Stimulated activated naive CD8-positive, alpha-beta T cell treated with anti-CD3 and anti-CD28 coated beads, Interleukin-15, amount 100 ng/mL, for 72 hours (primary cell): ENCODE measurements at regions not wholly inside any gene's neighbourhood (a gene's known extent, or its start where the extent isn't known, plus 50 kb on each side); places are given as distances from the start of the nearest gene placed in this dataset.

ENCODE experiments used
- ATAC-seq: fragments of 150-1000 bp; cut with Tn5 transposase; 2 replicates; pipeline ENCODE4 v1.10.0; 2021; ENCODE audit warnings: mild to moderate bottlenecking, moderate library complexity
- DNase-seq, 2 donors: peaks; one replicate each; pipeline ENCODE4 v3.0.0; 2021 to 2022
- H3K27ac Mint-ChIP-seq, 2 donors: one replicate each; pipeline ENCODE4 v1.8.0; 2022; ENCODE audit warnings: mild to moderate bottlenecking in 2 of 2, mixed read lengths in 2 of 2, moderate library complexity in 2 of 2
- H3K27me3 Mint-ChIP-seq: one replicate; pipeline ENCODE4 v1.8.0; 2022; ENCODE audit warnings: mixed read lengths
- H3K4me1 Mint-ChIP-seq: one replicate; pipeline ENCODE4 v1.8.0; 2022; ENCODE audit warnings: mild to moderate bottlenecking, mixed read lengths
- H3K4me3 Mint-ChIP-seq, 2 donors: one replicate each; pipeline ENCODE4 v1.8.0; 2022; ENCODE audit warnings: mild to moderate bottlenecking in 2 of 2, mixed read lengths in 2 of 2, moderate library complexity in 1 of 2
- H3K9me3 Mint-ChIP-seq, 2 donors: one replicate each; pipeline ENCODE4 v1.8.0; 2022; ENCODE audit warnings: mixed read lengths in 2 of 2

GRCh38 chr3:162777118-162777517 is 1280.5 kb downstream of the OTOL1 start:
- no peaks in the 10 kb centered on the region for H3K4me1 Mint-ChIP-seq
- DNase-seq (no peak), ATAC-seq (no peak)
- H3K27ac Mint-ChIP-seq: no peak overlapping the region
- no peaks in the 10 kb centered on the region for H3K27me3 Mint-ChIP-seq
- H3K9me3 Mint-ChIP-seq: no peaks in the 10 kb centered on the region
- H3K4me3 Mint-ChIP-seq: no peak overlapping the region

- DNase-seq: no peak
- Mint-ChIP-seq H3K27me3 (no peaks in the 10 kb centered on the region), H3K4me1 (no peaks in the 10 kb centered on the region), H3K27ac (no peak overlapping the region), H3K4me3 (no peak overlapping the region), H3K9me3 (peaks cover 4 to 7% of the 10 kb centered on the region in 2 donors)
- no peak for ATAC-seq
These were observed 1283.7 kb downstream of the OTOL1 start for GRCh38 chr3:162780313-162780712.

GRCh38 chr3:162799910-162800309 is 1303.3 kb downstream of the OTOL1 start:
- H3K4me1 Mint-ChIP-seq: no peaks in the 10 kb centered on the region
- H3K27me3 Mint-ChIP-seq: no peaks in the 10 kb centered on the region
- H3K27ac Mint-ChIP-seq: no peak overlapping the region
- ATAC-seq (no peak), DNase-seq (no peak)
- no peaks in the 10 kb centered on the region for H3K9me3 Mint-ChIP-seq
- H3K4me3 Mint-ChIP-seq: no peak overlapping the region

- no peaks in the 10 kb centered on the region for H3K27me3 Mint-ChIP-seq
- no peaks in the 10 kb centered on the region for H3K9me3 Mint-ChIP-seq
- no peak for ATAC-seq
- H3K4me3 Mint-ChIP-seq: no peak overlapping the region
- H3K4me1 Mint-ChIP-seq: no peaks in the 10 kb centered on the region
- H3K27ac Mint-ChIP-seq: no peak overlapping the region
- DNase-seq: no peak
These were observed 1305.8 kb downstream of the OTOL1 start for GRCh38 chr3:162802228-162802965.

- ATAC-seq (no peak), DNase-seq (no peak)
- H3K4me3 Mint-ChIP-seq: no peak overlapping the region
- H3K4me1 Mint-ChIP-seq: no peaks in the 10 kb centered on the region
- no peaks in the 10 kb centered on the region for H3K9me3 Mint-ChIP-seq
- H3K27ac Mint-ChIP-seq: no peak overlapping the region
- no peaks in the 10 kb centered on the region for H3K27me3 Mint-ChIP-seq
These were observed 1314.2 kb downstream of the OTOL1 start for GRCh38 chr3:162810776-162811175.

- DNase-seq (no peak), ATAC-seq (no peak)
- H3K4me3 Mint-ChIP-seq: no peak overlapping the region
- no peaks in the 10 kb centered on the region for H3K9me3 Mint-ChIP-seq
- H3K27ac Mint-ChIP-seq: no peak overlapping the region
- H3K4me1 Mint-ChIP-seq: no peaks in the 10 kb centered on the region
- no peaks in the 10 kb centered on the region for H3K27me3 Mint-ChIP-seq
These were observed 1346.1 kb downstream of the OTOL1 start for GRCh38 chr3:162842549-162843216.

GRCh38 chr3:162845918-162846317 is 1349.3 kb downstream of the OTOL1 start:
- Mint-ChIP-seq H3K9me3 (no peaks in the 10 kb centered on the region), H3K4me1 (no peaks in the 10 kb centered on the region), H3K27ac (no peak overlapping the region), H3K27me3 (no peaks in the 10 kb centered on the region), H3K4me3 (no peak overlapping the region)
- DNase-seq (no peak), ATAC-seq (no peak)

- Mint-ChIP-seq H3K9me3 (no peaks in the 10 kb centered on the region), H3K27me3 (no peaks in the 10 kb centered on the region), H3K4me3 (no peak overlapping the region), H3K27ac (no peak overlapping the region), H3K4me1 (no peaks in the 10 kb centered on the region)
- DNase-seq (no peak), ATAC-seq (no peak)
These were observed 1350.9 kb downstream of the OTOL1 start for GRCh38 chr3:162847511-162847910.

- no peaks in the 10 kb centered on the region for H3K4me1 Mint-ChIP-seq
- DNase-seq (no peak), ATAC-seq (no peak)
- no peak overlapping the region for H3K4me3 Mint-ChIP-seq
- no peaks in the 10 kb centered on the region for H3K9me3 Mint-ChIP-seq
- no peak overlapping the region for H3K27ac Mint-ChIP-seq
- H3K27me3 Mint-ChIP-seq: no peaks in the 10 kb centered on the region
These were observed 1367.0 kb downstream of the OTOL1 start for GRCh38 chr3:162863579-162863978.

- H3K27ac Mint-ChIP-seq: no peak overlapping the region
- no peaks in the 10 kb centered on the region for H3K9me3 Mint-ChIP-seq
- DNase-seq: no peak
- no peak for ATAC-seq
- H3K4me3 Mint-ChIP-seq: no peak overlapping the region
- H3K27me3 Mint-ChIP-seq: no peaks in the 10 kb centered on the region
- H3K4me1 Mint-ChIP-seq: no peaks in the 10 kb centered on the region
These were observed 1368.9 kb downstream of the OTOL1 start for GRCh38 chr3:162865466-162865865.

- Mint-ChIP-seq H3K4me3 (no peak overlapping the region), H3K4me1 (no peaks in the 10 kb centered on the region), H3K9me3 (no peaks in the 10 kb centered on the region), H3K27me3 (no peaks in the 10 kb centered on the region), H3K27ac (no peak overlapping the region)
- ATAC-seq: no peak
- DNase-seq: no peak
These were observed 1382.5 kb downstream of the OTOL1 start for GRCh38 chr3:162879021-162879562.

- Mint-ChIP-seq H3K9me3 (no peaks in the 10 kb centered on the region), H3K4me3 (no peak overlapping the region), H3K27me3 (no peaks in the 10 kb centered on the region), H3K27ac (no peak overlapping the region), H3K4me1 (no peaks in the 10 kb centered on the region)
- ATAC-seq (no peak), DNase-seq (no peak)
These were observed 1387.8 kb downstream of the OTOL1 start for GRCh38 chr3:162884373-162884772.

- Mint-ChIP-seq H3K27me3 (no peaks in the 10 kb centered on the region), H3K9me3 (no peaks in the 10 kb centered on the region), H3K4me1 (no peaks in the 10 kb centered on the region), H3K27ac (no peak overlapping the region), H3K4me3 (no peak overlapping the region)
- ATAC-seq (no peak), DNase-seq (no peak)
These were observed 1396.5 kb downstream of the OTOL1 start for GRCh38 chr3:162892921-162893793.

GRCh38 chr3:162897291-162897690 is 1400.7 kb downstream of the OTOL1 start:
- H3K27me3 Mint-ChIP-seq: no peaks in the 10 kb centered on the region
- H3K4me1 Mint-ChIP-seq: no peaks in the 10 kb centered on the region
- DNase-seq: no peak
- no peak for ATAC-seq
- no peak overlapping the region for H3K4me3 Mint-ChIP-seq
- no peaks in the 10 kb centered on the region for H3K9me3 Mint-ChIP-seq
- H3K27ac Mint-ChIP-seq: no peak overlapping the region

- Mint-ChIP-seq H3K4me3 (no peak overlapping the region), H3K4me1 (no peaks in the 10 kb centered on the region), H3K9me3 (peaks cover 12 to 15% of the 10 kb centered on the region in 2 donors), H3K27me3 (no peaks in the 10 kb centered on the region), H3K27ac (no peak overlapping the region)
- DNase-seq (no peak), ATAC-seq (no peak)
These were observed 1435.9 kb downstream of the OTOL1 start for GRCh38 chr3:162932503-162932902.

GRCh38 chr3:162933656-162934055 is 1437.0 kb downstream of the OTOL1 start:
- H3K27ac Mint-ChIP-seq: no peak overlapping the region
- no peak for DNase-seq
- no peak overlapping the region for H3K4me3 Mint-ChIP-seq
- H3K4me1 Mint-ChIP-seq: no peaks in the 10 kb centered on the region
- no peak for ATAC-seq
- no peaks in the 10 kb centered on the region for H3K27me3 Mint-ChIP-seq
- H3K9me3 Mint-ChIP-seq: peaks cover 13 to 15% of the 10 kb centered on the region in 2 donors
